Mesodermal cell (in vitro differentiated cells): ENCODE measurements at regions not wholly inside any gene's neighbourhood (a gene's known extent, or its start where the extent isn't known, plus 50 kb on each side); places are given as distances from the start of the nearest gene placed in this dataset.

ENCODE experiments used
- H3K27ac ChIP-seq: 2 replicates; pipeline ENCODE4 v1.7.0; 2013; ENCODE audit warnings: mild to moderate bottlenecking, low read depth, low read length, moderate library complexity; ENCODE audit not compliant: severe bottlenecking
- H3K36me3 ChIP-seq: 2 replicates; pipeline ENCODE4 v1.7.1; 2013; ENCODE audit warnings: mild to moderate bottlenecking, low read length, moderate library complexity; ENCODE audit not compliant: control insufficient read depth, insufficient read depth
- H3K4me1 ChIP-seq: one replicate; pipeline ENCODE4 v1.7.1; 2013; ENCODE audit warnings: mild to moderate bottlenecking, low read length; ENCODE audit not compliant: insufficient read depth, control insufficient read depth, poor library complexity, severe bottlenecking
- H3K4me3 ChIP-seq: 2 replicates; pipeline ENCODE4 v1.7.0; 2013; ENCODE audit warnings: low read length, control low read depth, mild to moderate bottlenecking; ENCODE audit not compliant: insufficient read depth, poor library complexity, severe bottlenecking; ENCODE audit errors: extremely low read depth
- H3K9me3 ChIP-seq: 2 replicates; pipeline ENCODE4 v1.7.1; 2013; ENCODE audit warnings: mild to moderate bottlenecking, low read length, moderate library complexity; ENCODE audit not compliant: control insufficient read depth
- WGBS, 2 experiments: methylation state at CpG; one replicate each; pipeline ENCODE4 v1.1.5; 2013; ENCODE audit warnings: missing lambda C conversion rate in 2 of 2; ENCODE audit not compliant: insufficient coverage in 2 of 2; 5-methylcytosine and 5-hydroxymethylcytosine counted together

GRCh38 chr2:106960683-106961161 lies 74.8 kb upstream of the ST6GAL2 start:
- peak overlapping the region; percentile 55 for H3K27ac ChIP-seq
- no peaks in the 10 kb centered on the region for H3K9me3 ChIP-seq
- WGBS, 2 experiments, result 50 to 68% methylated on average over 4 of the region's 5 CpGs
- peaks cover 9% of the 10 kb centered on the region for H3K4me1 ChIP-seq
- H3K36me3 ChIP-seq, result no peaks in the 10 kb centered on the region
- no peak overlapping the region for H3K4me3 ChIP-seq

GRCh38 chr2:106961328-106961727 lies 75.4 kb upstream of the ST6GAL2 start:
- WGBS, 2 experiments, result 89 to 100% methylated on average over 1 to 3 of the region's 3 CpGs
- Histone ChIP-seq H3K4me1 (peaks cover 9% of the 10 kb centered on the region), H3K36me3 (no peaks in the 10 kb centered on the region), H3K9me3 (no peaks in the 10 kb centered on the region), H3K4me3 (no peak overlapping the region), H3K27ac (peak overlapping the region; percentile 55)

- H3K4me3 ChIP-seq, result no peak overlapping the region
- H3K9me3 ChIP-seq, result no peaks in the 10 kb centered on the region
- H3K27ac ChIP-seq, result peak overlapping the region; percentile 16
- H3K4me1 ChIP-seq, result peaks cover 9% of the 10 kb centered on the region
- WGBS, 2 experiments, result 88 to 100% methylated on average over 1 of the region's 1 CpG
- no peaks in the 10 kb centered on the region for H3K36me3 ChIP-seq
Measured at GRCh38 chr2:106963156-106963555, 77.2 kb upstream of the ST6GAL2 start.

GRCh38 chr2:106963893-106964292 lies 77.9 kb upstream of the ST6GAL2 start:
- Histone ChIP-seq H3K36me3 (no peaks in the 10 kb centered on the region), H3K4me1 (peaks cover 9% of the 10 kb centered on the region), H3K4me3 (no peak overlapping the region), H3K27ac (no peak overlapping the region), H3K9me3 (no peaks in the 10 kb centered on the region)
- WGBS, 2 experiments, result 80 to 87% methylated on average over 1 to 4 of the region's 5 CpGs

- Histone ChIP-seq H3K4me3 (no peak overlapping the region), H3K36me3 (no peaks in the 10 kb centered on the region), H3K4me1 (peaks cover 9% of the 10 kb centered on the region), H3K9me3 (no peaks in the 10 kb centered on the region), H3K27ac (no peak overlapping the region)
- 66 to 78% methylated on average over 3 of the region's 3 CpGs for WGBS, 2 experiments
Measured at GRCh38 chr2:106965611-106966010, 79.6 kb upstream of the ST6GAL2 start.

- no peaks in the 10 kb centered on the region for H3K4me1 ChIP-seq
Measured at GRCh38 chr2:106969777-106970176, 83.8 kb upstream of the ST6GAL2 start.

GRCh38 chr2:106970471-106971261 lies 84.7 kb upstream of the ST6GAL2 start:
- no peaks in the 10 kb centered on the region for H3K36me3 ChIP-seq
- WGBS, 2 experiments, result 71% methylated on average over 2 of the region's 5 CpGs; no CpG with 5 or more reads in 1 of the 2 experiments
- H3K4me1 ChIP-seq, result no peaks in the 10 kb centered on the region
- no peaks in the 10 kb centered on the region for H3K9me3 ChIP-seq
- H3K27ac ChIP-seq, result no peak overlapping the region
- H3K4me3 ChIP-seq, result no peak overlapping the region

More at GRCh38 chr2:106969777-106970176, 83.8 kb upstream of the ST6GAL2 start:
- Histone ChIP-seq H3K36me3 (no peaks in the 10 kb centered on the region), H3K9me3 (no peaks in the 10 kb centered on the region), H3K4me3 (no peak overlapping the region), H3K27ac (no peak overlapping the region)
- 91 to 92% methylated on average over 2 to 3 of the region's 5 CpGs for WGBS, 2 experiments

GRCh38 chr2:106972782-106973181 lies 86.8 kb upstream of the ST6GAL2 start:
- 86 to 87% methylated on average over 2 of the region's 2 CpGs for WGBS, 2 experiments
- Histone ChIP-seq H3K27ac (no peak overlapping the region), H3K9me3 (no peaks in the 10 kb centered on the region), H3K4me1 (no peaks in the 10 kb centered on the region), H3K4me3 (no peak overlapping the region), H3K36me3 (no peaks in the 10 kb centered on the region)

- WGBS, 2 experiments, result no CpG with 5 or more reads among the region's 1 CpG
- Histone ChIP-seq H3K4me3 (no peak overlapping the region), H3K36me3 (no peaks in the 10 kb centered on the region), H3K9me3 (no peaks in the 10 kb centered on the region), H3K4me1 (no peaks in the 10 kb centered on the region), H3K27ac (no peak overlapping the region)
Measured at GRCh38 chr2:106974891-106975290, 88.9 kb upstream of the ST6GAL2 start.

- WGBS, 2 experiments, result no CpG with 5 or more reads among the region's 1 CpG
- Histone ChIP-seq H3K27ac (no peak overlapping the region), H3K36me3 (no peaks in the 10 kb centered on the region), H3K4me3 (no peak overlapping the region), H3K4me1 (no peaks in the 10 kb centered on the region), H3K9me3 (no peaks in the 10 kb centered on the region)
Measured at GRCh38 chr2:106975641-106976040, 89.7 kb upstream of the ST6GAL2 start.

- 88 to 89% methylated on average over 3 to 5 of the region's 6 CpGs for WGBS, 2 experiments
- Histone ChIP-seq H3K4me3 (no peak overlapping the region), H3K27ac (no peak overlapping the region), H3K4me1 (no peaks in the 10 kb centered on the region), H3K36me3 (no peaks in the 10 kb centered on the region), H3K9me3 (no peaks in the 10 kb centered on the region)
Measured at GRCh38 chr2:106976548-106976947, 90.6 kb upstream of the ST6GAL2 start.
